KMS-11 (cell line): ENCODE measurements at regions not wholly inside any gene's neighbourhood (a gene's known extent, or its start where the extent isn't known, plus 50 kb on each side); places are given as distances from the start of the nearest gene placed in this dataset.

Source experiments
- H2AFZ ChIP-seq: fragments of 200-600 bp; sonication (generic); 2 replicates; pipeline ENCODE4 v1.6.1; 2016; ENCODE audit warnings: antibody characterized with exemption, mixed run types, low read depth
- H3K27ac ChIP-seq: fragments of 200-600 bp; sonication (generic); 2 replicates; pipeline ENCODE4 v1.6.1; 2016; ENCODE audit warnings: mild to moderate bottlenecking, mixed run types
- H3K27me3 ChIP-seq: fragments of 200-600 bp; sonication (generic); 2 replicates; pipeline ENCODE4 v1.6.1; 2017; ENCODE audit warnings: mild to moderate bottlenecking, low read depth, mixed run types, moderate library complexity; ENCODE audit not compliant: insufficient read depth
- H3K36me3 ChIP-seq: fragments of 200-600 bp; sonication (generic); 2 replicates; pipeline ENCODE4 v1.6.1; 2017; ENCODE audit warnings: mild to moderate bottlenecking, mixed run types; ENCODE audit not compliant: insufficient read depth
- H3K4me1 ChIP-seq: fragments of 200-600 bp; sonication (generic); 2 replicates; pipeline ENCODE4 v1.6.1; 2016; ENCODE audit warnings: mild to moderate bottlenecking, low read depth, mixed run types; ENCODE audit not compliant: poor library complexity, severe bottlenecking
- H3K4me2 ChIP-seq: fragments of 200-600 bp; sonication (generic); 2 replicates; pipeline ENCODE4 v1.7.0; 2016; ENCODE audit warnings: mild to moderate bottlenecking, mixed run types
- H3K4me3 ChIP-seq: fragments of 200-600 bp; sonication (generic); IDR thresholded peaks from 2 replicates; pipeline ENCODE4 v1.6.1; 2017; ENCODE audit warnings: low read depth, low read length, mixed read lengths; ENCODE audit not compliant: insufficient read depth
- H3K79me2 ChIP-seq: fragments of 200-600 bp; sonication (generic); 2 replicates; pipeline ENCODE4 v1.6.1; 2016; ENCODE audit warnings: low read depth, mixed run types; ENCODE audit not compliant: insufficient read depth
- H3K9ac ChIP-seq: fragments of 200-600 bp; sonication (generic); 2 replicates; pipeline ENCODE4 v1.6.1; 2016; ENCODE audit warnings: mild to moderate bottlenecking, mixed run types
- H4K20me1 ChIP-seq: fragments of 200-600 bp; sonication (generic); 2 replicates; pipeline ENCODE4 v1.6.1; 2016; ENCODE audit warnings: mild to moderate bottlenecking, mixed run types; ENCODE audit not compliant: insufficient read depth
- TF ChIP-seq, protein P1 (sequence below): fragments of 200-600 bp; sonication (generic); conservative IDR thresholded peaks from 2 replicates; pipeline ENCODE4 v1.6.1; 2017; ENCODE audit warnings: low read depth, mild to moderate bottlenecking, antibody characterized with exemption, low read length, moderate library complexity, mixed read lengths

GRCh38 chr6:15882915-15883314, 220.1 kb upstream of the DTNBP1 start:
- no peaks in the 10 kb centered on the region for H4K20me1 ChIP-seq

GRCh38 chr6:15882345-15882744, 219.5 kb upstream of the DTNBP1 start:
- Histone ChIP-seq H3K9ac (no peak overlapping the region), H2AFZ (no peak overlapping the region), H3K4me3 (no peak overlapping the region), H3K79me2 (no peaks in the 10 kb centered on the region), H3K4me2 (no peak overlapping the region), H3K4me1 (peaks cover 12% of the 10 kb centered on the region), H3K27me3 (no peaks in the 10 kb centered on the region), H4K20me1 (no peaks in the 10 kb centered on the region), H3K27ac (no peak overlapping the region), H3K36me3 (no peaks in the 10 kb centered on the region)
- TF ChIP-seq, protein P1, sequence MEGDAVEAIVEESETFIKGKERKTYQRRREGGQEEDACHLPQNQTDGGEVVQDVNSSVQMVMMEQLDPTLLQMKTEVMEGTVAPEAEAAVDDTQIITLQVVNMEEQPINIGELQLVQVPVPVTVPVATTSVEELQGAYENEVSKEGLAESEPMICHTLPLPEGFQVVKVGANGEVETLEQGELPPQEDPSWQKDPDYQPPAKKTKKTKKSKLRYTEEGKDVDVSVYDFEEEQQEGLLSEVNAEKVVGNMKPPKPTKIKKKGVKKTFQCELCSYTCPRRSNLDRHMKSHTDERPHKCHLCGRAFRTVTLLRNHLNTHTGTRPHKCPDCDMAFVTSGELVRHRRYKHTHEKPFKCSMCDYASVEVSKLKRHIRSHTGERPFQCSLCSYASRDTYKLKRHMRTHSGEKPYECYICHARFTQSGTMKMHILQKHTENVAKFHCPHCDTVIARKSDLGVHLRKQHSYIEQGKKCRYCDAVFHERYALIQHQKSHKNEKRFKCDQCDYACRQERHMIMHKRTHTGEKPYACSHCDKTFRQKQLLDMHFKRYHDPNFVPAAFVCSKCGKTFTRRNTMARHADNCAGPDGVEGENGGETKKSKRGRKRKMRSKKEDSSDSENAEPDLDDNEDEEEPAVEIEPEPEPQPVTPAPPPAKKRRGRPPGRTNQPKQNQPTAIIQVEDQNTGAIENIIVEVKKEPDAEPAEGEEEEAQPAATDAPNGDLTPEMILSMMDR = no peak

More at GRCh38 chr6:15882915-15883314, 220.1 kb upstream of the DTNBP1 start:
- H3K79me2 ChIP-seq = no peaks in the 10 kb centered on the region
- H3K36me3 ChIP-seq = no peaks in the 10 kb centered on the region
- no peak overlapping the region for H3K4me2 ChIP-seq
- H3K27ac ChIP-seq = no peak overlapping the region
- no peak overlapping the region for H3K4me3 ChIP-seq
- H3K4me1 ChIP-seq = peaks cover 12% of the 10 kb centered on the region
- no peak overlapping the region for H3K9ac ChIP-seq
- TF ChIP-seq, protein P1 = no peak
- no peak overlapping the region for H2AFZ ChIP-seq
- no peaks in the 10 kb centered on the region for H3K27me3 ChIP-seq

GRCh38 chr6:15881150-15881549, 218.3 kb upstream of the DTNBP1 start:
- no peaks in the 10 kb centered on the region for H3K27me3 ChIP-seq
- no peaks in the 10 kb centered on the region for H3K36me3 ChIP-seq
- H3K9ac ChIP-seq = no peak overlapping the region
- H3K79me2 ChIP-seq = no peaks in the 10 kb centered on the region
- TF ChIP-seq, protein P1 = no peak
- peaks cover 12% of the 10 kb centered on the region for H3K4me1 ChIP-seq
- H3K27ac ChIP-seq = no peak overlapping the region
- H4K20me1 ChIP-seq = no peaks in the 10 kb centered on the region
- no peak overlapping the region for H2AFZ ChIP-seq
- no peak overlapping the region for H3K4me2 ChIP-seq
- H3K4me3 ChIP-seq = no peak overlapping the region

DNA sequence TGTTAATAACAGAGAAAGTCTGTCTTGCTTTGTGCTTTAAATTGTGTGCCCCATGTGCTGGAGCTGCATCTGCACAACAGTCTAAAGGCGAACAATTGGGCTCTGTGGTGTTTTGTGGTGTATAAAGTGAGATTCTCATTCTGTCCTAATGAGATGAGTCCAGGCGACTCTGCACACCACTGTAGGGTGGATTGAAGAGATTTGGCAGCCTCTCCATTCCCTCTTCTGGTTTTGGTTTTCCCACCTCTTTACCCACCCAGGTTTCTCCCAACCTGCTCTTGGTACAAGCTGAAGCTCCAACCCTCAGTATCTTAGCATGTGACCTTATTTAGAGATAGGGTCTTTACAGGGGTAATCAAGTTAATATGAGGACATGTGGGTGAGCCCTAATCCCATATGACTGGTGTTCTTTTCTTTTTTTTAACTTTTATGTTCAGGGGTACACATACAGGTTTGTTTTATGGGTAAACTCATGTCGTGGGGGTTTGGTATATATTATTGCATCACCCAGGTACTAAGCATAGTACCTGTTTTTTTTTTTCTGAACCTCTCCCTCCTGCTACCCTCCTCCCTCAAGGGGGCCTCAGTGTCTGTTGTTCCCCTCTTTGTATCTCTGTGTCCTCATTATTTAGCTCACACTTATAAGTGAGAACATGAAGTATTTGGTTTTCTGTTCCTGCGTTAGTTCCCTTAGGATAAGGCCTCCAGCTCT, 217.6 kb upstream of the DTNBP1 start:
- Histone ChIP-seq H3K4me3 (no peak overlapping the region), H3K27ac (peak overlapping the region; percentile 26; the same call in 1 of the 2 replicates), H3K4me1 (peaks cover 12% of the 10 kb centered on the region), H3K9ac (no peak overlapping the region), H2AFZ (peak overlapping the region; percentile 64; the same call in 1 of the 2 replicates), H3K27me3 (no peaks in the 10 kb centered on the region), H3K36me3 (no peaks in the 10 kb centered on the region), H4K20me1 (no peaks in the 10 kb centered on the region), H3K4me2 (peak overlapping the region; percentile 33; the same call in 1 of the 2 replicates), H3K79me2 (no peaks in the 10 kb centered on the region)
- TF ChIP-seq, protein P1 = no peak
